Daoy (cell line): ENCODE measurements at regions not wholly inside any gene's neighbourhood (a gene's known extent, or its start where the extent isn't known, plus 50 kb on each side); places are given as distances from the start of the nearest gene placed in this dataset.

ENCODE experiments used
- DNase-seq: peaks from one replicate; pipeline ENCODE4 v3.0.0-alpha.2; 2015; ENCODE audit warnings: low read depth

DNA sequence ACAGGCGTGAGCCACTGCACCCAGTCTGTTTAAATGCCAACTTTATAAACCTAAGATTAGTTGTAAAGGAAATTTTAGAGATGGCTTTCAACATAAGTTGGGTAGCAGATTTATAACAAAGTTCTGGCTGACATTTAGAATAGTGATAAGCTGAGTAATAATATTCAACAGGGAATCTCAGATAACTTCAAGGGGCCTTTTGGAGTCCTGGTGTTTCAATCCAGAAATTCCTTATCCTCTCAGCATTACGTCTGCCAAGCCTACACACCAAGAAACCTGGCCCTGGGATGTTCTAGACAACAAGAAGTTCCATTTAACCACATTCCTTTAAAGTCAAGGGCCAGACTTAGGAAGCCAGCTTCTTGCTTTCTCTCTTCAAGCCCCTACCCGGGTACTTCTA is 59.5 kb upstream of the DYRK2 start:
- DNase-seq, result no peak

DNA sequence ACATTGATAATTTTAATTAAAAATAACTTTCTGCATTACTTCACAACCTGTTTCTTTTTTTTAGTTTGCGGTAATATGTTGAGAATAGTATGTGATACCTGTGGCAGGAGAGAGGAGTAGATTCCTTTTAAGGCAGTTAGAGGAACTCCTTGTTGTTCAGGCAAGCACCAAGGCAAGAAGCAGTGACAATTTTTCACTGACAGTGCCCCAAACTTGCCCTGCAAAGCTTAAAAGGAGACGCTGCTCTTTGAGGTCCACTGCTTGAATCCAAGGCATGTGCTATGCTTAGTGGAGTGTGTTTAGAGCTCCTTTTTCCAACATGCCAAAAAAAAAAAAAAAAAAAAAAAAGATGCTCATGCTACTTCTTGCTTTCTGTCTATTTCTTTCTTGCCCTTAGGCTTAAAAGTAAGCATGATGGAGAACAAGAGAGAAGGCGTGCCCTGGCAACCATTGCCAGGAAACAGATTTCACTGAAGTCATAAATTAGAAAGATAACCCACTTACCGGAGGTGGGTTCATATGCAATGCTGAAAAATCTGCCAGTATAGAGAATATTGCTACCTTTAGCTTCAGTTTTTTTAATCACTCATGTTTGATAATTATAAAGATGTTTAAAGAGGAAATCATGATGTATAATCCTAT is 58.3 kb upstream of the DYRK2 start:
- no peak for DNase-seq

DNA sequence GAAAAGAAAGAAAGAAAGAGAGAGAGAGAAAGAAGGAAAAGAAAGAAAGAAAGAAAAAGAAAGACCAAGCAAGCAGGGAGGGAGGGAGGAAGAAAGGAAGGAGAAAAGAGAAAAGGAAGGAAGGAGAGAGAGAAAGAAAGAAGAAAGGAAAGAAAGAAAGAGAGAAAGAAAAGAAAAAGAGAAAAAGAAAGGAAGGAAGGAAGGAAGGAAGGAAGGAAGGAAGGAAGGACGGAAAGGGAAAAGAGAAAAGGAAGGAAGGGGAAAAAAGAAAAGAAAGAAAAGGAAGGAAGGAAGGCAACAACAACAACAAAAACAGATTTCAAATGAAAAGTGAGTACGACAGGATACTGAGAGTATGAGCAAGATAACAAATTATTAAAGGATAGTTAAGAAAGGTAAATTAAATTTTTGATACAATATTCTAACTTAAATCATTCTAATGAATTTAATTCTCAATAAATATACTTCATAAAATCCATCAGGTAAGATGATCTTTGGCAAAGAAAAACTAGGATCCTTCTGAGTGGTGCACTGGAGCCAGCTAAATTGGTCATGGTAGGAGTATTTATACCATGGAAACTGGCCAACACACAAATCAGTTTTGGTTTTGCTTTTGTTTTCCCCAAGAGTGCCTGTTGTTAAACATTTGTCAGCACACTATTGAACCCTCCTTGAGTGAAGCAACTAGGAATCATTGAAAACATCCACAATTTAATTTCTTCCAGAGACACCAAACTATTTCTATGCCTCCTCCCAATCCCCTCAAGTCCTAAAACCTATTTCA is 56.1 kb upstream of the DYRK2 start:
- DNase-seq, result peak; percentile 63

DNA sequence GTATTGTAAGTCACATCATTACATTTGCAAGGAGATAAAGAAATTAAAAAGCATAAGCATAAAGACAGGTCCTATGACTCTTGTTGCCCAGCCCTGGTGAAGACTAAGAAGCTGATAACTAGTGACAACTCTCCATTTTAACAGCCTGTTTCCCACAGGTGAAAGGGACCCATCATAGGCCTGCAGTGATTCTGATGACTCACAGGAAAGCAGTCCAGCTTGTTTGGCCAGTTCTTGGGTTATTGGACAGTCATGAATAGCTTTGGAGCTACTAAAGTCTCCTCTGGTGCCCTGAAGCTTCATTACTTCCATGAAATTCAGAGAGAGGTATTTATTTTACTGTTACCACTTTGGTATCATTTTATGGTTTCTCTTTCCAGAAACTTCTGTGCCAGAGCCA is 55.5 kb upstream of the DYRK2 start:
- peak; percentile 11 for DNase-seq

DNA sequence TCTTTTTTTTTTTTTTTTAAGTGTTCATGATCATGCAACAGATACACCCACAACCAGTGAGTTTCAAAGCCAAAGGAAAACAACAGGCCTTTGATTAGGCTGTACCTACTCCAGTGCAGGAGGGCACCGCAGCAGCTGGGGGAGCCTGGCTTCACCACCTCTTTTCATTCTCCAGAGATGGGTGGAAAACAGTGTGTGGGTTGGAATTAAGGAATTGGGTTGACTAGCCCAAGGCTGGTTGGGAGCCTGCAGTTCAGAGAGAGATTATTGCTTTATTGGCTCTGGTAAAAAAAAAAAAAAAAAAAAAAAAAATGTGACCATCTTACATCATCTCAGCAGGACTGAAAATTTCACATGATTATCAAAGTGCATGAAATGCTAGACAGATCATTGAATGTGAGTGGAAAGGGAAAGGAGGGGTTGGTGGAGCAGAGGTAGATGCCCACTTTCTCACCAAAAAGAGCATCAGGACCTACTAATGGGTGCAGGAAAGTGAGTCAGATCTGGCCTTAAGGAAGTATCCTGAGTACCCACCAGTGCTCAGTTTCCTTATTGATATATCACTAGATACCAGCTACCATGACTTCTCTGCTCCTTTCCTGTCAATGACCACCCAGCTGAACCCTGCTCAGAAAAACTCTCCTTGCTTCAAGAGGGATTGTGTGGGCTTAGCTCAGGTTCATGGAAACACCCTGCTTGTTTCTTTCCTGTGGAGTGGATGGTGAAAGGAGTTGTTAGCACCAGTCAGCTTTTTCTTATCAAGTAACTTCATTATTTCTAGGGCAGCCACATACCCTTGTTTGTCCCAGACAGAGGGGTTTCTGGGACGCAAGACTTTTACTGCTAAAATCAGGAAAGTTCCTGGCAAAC is 54.8 kb upstream of the DYRK2 start:
- DNase-seq, result no peak

DNA sequence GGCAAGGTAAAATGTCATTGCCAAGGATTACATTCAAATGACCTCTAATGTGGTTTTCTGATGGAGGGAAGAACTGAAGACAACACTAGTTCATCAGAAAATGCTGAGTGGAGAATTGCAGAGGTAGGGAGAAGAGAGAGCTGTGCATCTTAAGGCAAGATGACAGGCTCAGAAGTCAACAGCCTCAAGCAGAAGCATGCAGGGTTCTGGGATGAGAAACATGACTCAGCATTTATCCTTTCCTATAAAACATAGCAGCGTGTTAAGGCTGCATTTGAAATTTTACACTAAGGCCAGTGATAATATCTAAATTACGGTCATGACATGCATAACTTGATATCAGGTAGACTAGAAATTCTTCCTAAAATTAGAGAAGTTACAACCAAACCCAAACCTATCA is 53.7 kb upstream of the DYRK2 start:
- DNase-seq, result no peak

DNA sequence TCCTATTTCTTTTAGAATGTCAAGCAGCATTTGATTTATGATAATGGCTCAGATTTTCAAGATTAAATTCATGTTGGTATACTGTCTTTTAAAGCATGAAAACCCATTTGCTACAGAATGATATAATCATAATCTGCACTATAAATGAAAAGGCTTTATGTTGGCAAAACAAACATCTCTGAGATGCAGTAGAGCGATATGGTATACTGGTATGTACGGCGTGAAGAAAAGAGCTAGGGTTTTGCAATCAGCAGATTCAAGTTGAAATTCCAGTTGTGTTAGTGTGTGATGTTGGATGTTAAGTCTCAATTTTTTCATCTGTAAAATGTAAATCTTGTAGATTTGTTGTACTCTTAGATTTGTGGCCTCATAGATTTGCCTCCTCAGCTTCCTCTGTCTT is 53.2 kb upstream of the DYRK2 start:
- no peak for DNase-seq

DNA sequence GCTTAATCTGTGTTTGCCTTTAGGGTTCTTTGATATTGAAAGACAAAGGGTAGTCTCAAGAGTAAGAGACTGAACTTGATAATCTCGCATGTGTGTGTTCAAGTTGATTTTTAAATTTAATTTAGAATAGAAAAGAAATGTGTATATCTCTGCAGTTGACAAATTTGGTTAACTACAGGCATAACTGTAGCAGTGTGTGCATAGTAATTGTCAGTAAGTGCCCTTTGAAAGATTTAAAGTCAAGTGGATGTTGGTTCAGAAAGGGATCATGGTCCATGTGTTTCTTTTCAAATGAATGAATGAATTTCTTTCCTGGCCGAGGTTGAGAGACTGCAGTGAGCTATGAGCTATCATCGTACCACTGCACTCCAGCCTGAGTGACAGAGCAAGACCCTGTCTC is 49.9 kb upstream of the DYRK2 start:
- DNase-seq, result no peak
